CD14-positive monocyte (primary cell): ENCODE measurements at regions not wholly inside any gene's neighbourhood (a gene's known extent, or its start where the extent isn't known, plus 50 kb on each side); places are given as distances from the start of the nearest gene placed in this dataset.

Experiments
- DNase-seq, 3 donors: peaks; one replicate each; pipeline ENCODE4 v3.0.0-alpha.2; 2011 to 2022
- H2AFZ ChIP-seq: 2 replicates; pipeline ENCODE4 v1.6.0; 2012; ENCODE audit warnings: mild to moderate bottlenecking, low read depth, low read length, inconsistent platforms; ENCODE audit not compliant: insufficient read depth, poor library complexity, severe bottlenecking
- H3K27ac ChIP-seq, 2 donors: 1 replicate in 1 of 2; 2 replicates in 1 of 2; pipeline ENCODE4 v1.5.1; 2012 to 2013; ENCODE audit warnings: low read length in 2 of 2, control low read depth in 1 of 2, inconsistent platforms in 1 of 2, low read depth in 1 of 2, mild to moderate bottlenecking in 1 of 2
- H3K27me3 ChIP-seq, 2 donors: one replicate each; pipeline versions ENCODE4 v1.6.0 to v1.6.1; 2011 to 2013; ENCODE audit warnings: low read length in 2 of 2; ENCODE audit not compliant: control insufficient read depth in 2 of 2, insufficient read depth in 2 of 2
- H3K36me3 ChIP-seq, 2 donors: replicated peaks in 1 of 2; 1 replicate in 1 of 2; 2 replicates in 1 of 2; pipeline versions ENCODE4 v1.5.1 to v1.6.1; 2012 to 2013; ENCODE audit warnings: low read length in 2 of 2, control low read depth in 1 of 2, inconsistent platforms in 1 of 2, mild to moderate bottlenecking in 1 of 2; ENCODE audit not compliant: insufficient read depth in 2 of 2, control insufficient read depth in 1 of 2
- H3K4me1 ChIP-seq, 2 donors: 1 replicate in 1 of 2; 2 replicates in 1 of 2; pipeline versions ENCODE4 v1.5.1 to v1.6.1; 2012 to 2013; ENCODE audit warnings: low read length in 2 of 2, control low read depth in 1 of 2, inconsistent platforms in 1 of 2, mild to moderate bottlenecking in 1 of 2, moderate library complexity in 1 of 2; ENCODE audit not compliant: insufficient read depth in 2 of 2, control insufficient read depth in 1 of 2
- H3K4me2 ChIP-seq: replicated peaks from 2 replicates; pipeline ENCODE3; 2012; ENCODE audit warnings: low read length, moderate library complexity, mild to moderate bottlenecking; ENCODE audit not compliant: poor library complexity, severe bottlenecking; ENCODE audit errors: extremely low read depth
- H3K4me3 ChIP-seq, 3 experiments: fragments of 200-600 bp in 1 of 3; sonication (generic) in 1 of 3; replicated peaks in 1 of 3; 1 replicate in 2 of 3; 2 replicates in 1 of 3; pipeline ENCODE4 v1.5.1; 2011 to 2013; ENCODE audit warnings: low read length in 3 of 3, mild to moderate bottlenecking in 3 of 3, control low read depth in 2 of 3, low read depth in 2 of 3, inconsistent platforms in 1 of 3, moderate library complexity in 1 of 3
- H3K79me2 ChIP-seq: 2 replicates; pipeline ENCODE4 v1.6.0; 2012; ENCODE audit warnings: mild to moderate bottlenecking, control low read depth, inconsistent platforms, low read length, moderate library complexity; ENCODE audit not compliant: insufficient read depth
- H3K9ac ChIP-seq: 2 replicates; pipeline ENCODE4 v1.6.0; 2017; ENCODE audit warnings: low read length, mild to moderate bottlenecking; ENCODE audit not compliant: insufficient read depth, poor library complexity, severe bottlenecking
- H3K9me3 ChIP-seq, 2 donors: replicated peaks in 1 of 2; 1 replicate in 1 of 2; 2 replicates in 1 of 2; pipeline versions ENCODE4 v1.5.1 to v1.6.1; 2012 to 2013; ENCODE audit warnings: low read length in 2 of 2, control low read depth in 1 of 2; ENCODE audit not compliant: control insufficient read depth in 1 of 2, insufficient read depth in 1 of 2
- H4K20me1 ChIP-seq: 2 replicates; pipeline ENCODE4 v1.6.0; 2012; ENCODE audit warnings: mild to moderate bottlenecking, low read length, control low read depth, moderate library complexity; ENCODE audit not compliant: insufficient read depth
- H3K27ac Mint-ChIP-seq, 7 donors: one replicate each; pipeline ENCODE4 v1.8.0; 2020; ENCODE audit warnings: mild to moderate bottlenecking in 7 of 7, mixed read lengths in 7 of 7, moderate library complexity in 6 of 7, inconsistent platforms in 2 of 7
- H3K27me3 Mint-ChIP-seq, 3 donors: one replicate each; pipeline ENCODE4 v1.8.0; 2021 to 2022; ENCODE audit warnings: low read depth in 3 of 3, mild to moderate bottlenecking in 3 of 3, mixed read lengths in 3 of 3, moderate library complexity in 3 of 3, inconsistent platforms in 1 of 3
- H3K36me3 Mint-ChIP-seq, 2 donors: one replicate each; pipeline ENCODE4 v1.8.0; 2020; ENCODE audit warnings: mixed read lengths in 2 of 2, inconsistent platforms in 1 of 2, mild to moderate bottlenecking in 1 of 2
- H3K4me1 Mint-ChIP-seq: one replicate; pipeline ENCODE4 v1.8.0; 2020; ENCODE audit warnings: mild to moderate bottlenecking, mixed read lengths
- H3K4me3 Mint-ChIP-seq, 2 donors: one replicate each; pipeline ENCODE4 v1.8.0; 2020; ENCODE audit warnings: mild to moderate bottlenecking in 2 of 2, mixed read lengths in 2 of 2, moderate library complexity in 1 of 2
- H3K9me3 Mint-ChIP-seq, 7 donors: one replicate each; pipeline ENCODE4 v1.8.0; 2020 to 2022; ENCODE audit warnings: mixed read lengths in 7 of 7, mild to moderate bottlenecking in 6 of 7, moderate library complexity in 6 of 7, inconsistent platforms in 2 of 7
- CTCF ChIP-seq: fragments of 200-600 bp; IDR thresholded peaks from one replicate; pipeline ENCODE4 v1.8.0; 2022; ENCODE audit warnings: antibody characterized with exemption, mild to moderate bottlenecking
- WGBS: methylation state at CpG from one replicate; pipeline ENCODE4 v1.1.5; 2013; ENCODE audit warnings: missing lambda C conversion rate; ENCODE audit not compliant: insufficient coverage; 5-methylcytosine and 5-hydroxymethylcytosine counted together
- intact Hi-C, 2 donors: fragments of 100-400 bp; cut with micrococcal nuclease; formaldehyde crosslinking; loops; one replicate each; pipeline versions ENCODE4 v1.15.0 to v1.15.1; 2023

GRCh38 chr1:97004054-97004453 is 282.5 kb downstream of the PTBP2 start:
- TF ChIP-seq CTCF: no peak
- peaks cover 0 to 2% (median 1%) of the 10 kb centered on the region in 3 donors for H3K27me3 Mint-ChIP-seq
- H3K4me1 ChIP-seq: no peaks in the 10 kb centered on the region
- no peaks in the 10 kb centered on the region for H3K79me2 ChIP-seq
- peaks cover 0 to 4% (median 0%) of the 10 kb centered on the region in 7 donors for H3K9me3 Mint-ChIP-seq
- WGBS: 100% methylated on average over 1 of the region's 2 CpGs
- H3K27ac ChIP-seq: no peak overlapping the region
- no peaks in the 10 kb centered on the region for H3K9me3 ChIP-seq
- H3K4me3 ChIP-seq: no peak overlapping the region
- H3K36me3 Mint-ChIP-seq: no peaks in the 10 kb centered on the region
- no peaks in the 10 kb centered on the region for H4K20me1 ChIP-seq
- H3K4me3 Mint-ChIP-seq: no peak overlapping the region
- H3K4me1 Mint-ChIP-seq: no peaks in the 10 kb centered on the region
- no peak for DNase-seq
- H3K27me3 ChIP-seq: no peaks in the 10 kb centered on the region
- no peak overlapping the region for H2AFZ ChIP-seq
- H3K36me3 ChIP-seq: no peaks in the 10 kb centered on the region
- intact Hi-C loops: no loop called here
- no peak overlapping the region for H3K27ac Mint-ChIP-seq
- H3K9ac ChIP-seq: no peak overlapping the region
- no peak overlapping the region for H3K4me2 ChIP-seq

- H3K9me3 Mint-ChIP-seq: peaks cover 0 to 5% (median 2%) of the 10 kb centered on the region in 7 donors
- peaks cover 0 to 2% (median 1%) of the 10 kb centered on the region in 3 donors for H3K27me3 Mint-ChIP-seq
- no peak overlapping the region for H3K4me3 Mint-ChIP-seq
- intact Hi-C loops: no loop called here
- no peak overlapping the region for H3K4me3 ChIP-seq
- H3K27me3 ChIP-seq: no peaks in the 10 kb centered on the region
- no peaks in the 10 kb centered on the region for H4K20me1 ChIP-seq
- no peaks in the 10 kb centered on the region for H3K9me3 ChIP-seq
- no peaks in the 10 kb centered on the region for H3K4me1 ChIP-seq
- TF ChIP-seq CTCF: no peak
- no peak overlapping the region for H3K4me2 ChIP-seq
- H3K27ac Mint-ChIP-seq: no peak overlapping the region
- H3K9ac ChIP-seq: no peak overlapping the region
- no CpG with 5 or more reads among the region's 4 CpGs for WGBS
- no peaks in the 10 kb centered on the region for H3K36me3 Mint-ChIP-seq
- H3K27ac ChIP-seq: no peak overlapping the region
- H3K36me3 ChIP-seq: no peaks in the 10 kb centered on the region
- H3K79me2 ChIP-seq: no peaks in the 10 kb centered on the region
- DNase-seq: no peak
- H3K4me1 Mint-ChIP-seq: no peaks in the 10 kb centered on the region
- no peak overlapping the region for H2AFZ ChIP-seq
Observed at GRCh38 chr1:97004743-97005142, 283.2 kb downstream of the PTBP2 start.
